Adrenal gland (tissue), 9 donors: ENCODE measurements at regions not wholly inside any gene's neighbourhood (a gene's known extent, or its start where the extent isn't known, plus 50 kb on each side); places are given as distances from the start of the nearest gene placed in this dataset.

Experiments used
- DNase-seq, 7 donors: peaks; one replicate each; pipeline ENCODE4 v3.0.0-alpha.2; 2019 to 2020
- H3K27ac ChIP-seq, 5 donors: fragments of 200-600 bp; sonication (generic) in 4 of 5; 1 replicate in 3 of 5; 2 replicates in 2 of 5; pipeline versions ENCODE4 v1.5.1 to v1.8.0; 2016 to 2020; ENCODE audit warnings: mild to moderate bottlenecking in 1 of 5
- H3K27me3 ChIP-seq: fragments of 200-600 bp; 2 replicates; pipeline ENCODE4 v1.8.0; 2021
- H3K36me3 ChIP-seq, 2 donors: fragments of 200-600 bp; replicated peaks in 1 of 2; 1 replicate in 1 of 2; 2 replicates in 1 of 2; pipeline versions ENCODE4 v1.5.1 to v1.8.0; 2018 to 2022
- H3K4me1 ChIP-seq, 2 donors: fragments of 200-600 bp; replicated peaks in 1 of 2; 1 replicate in 1 of 2; 2 replicates in 1 of 2; pipeline versions ENCODE4 v1.5.1 to v1.8.0; 2018 to 2021
- H3K4me3 ChIP-seq, 4 donors: fragments of 200-600 bp; sonication (generic) in 3 of 4; one replicate each; pipeline ENCODE4 v1.5.1; 2016 to 2018
- H3K9me3 ChIP-seq, 3 donors: fragments of 200-600 bp; sonication (generic) in 1 of 3; replicated peaks in 1 of 3; 1 replicate in 2 of 3; 2 replicates in 1 of 3; pipeline versions ENCODE4 v1.5.1 to v1.8.0; 2016 to 2021
- POLR2A ChIP-seq, 2 donors: fragments of 450-650 bp; IDR thresholded peaks; one replicate each; pipeline ENCODE4 v1.6.1; 2017; ENCODE audit warnings: antibody characterized with exemption in 2 of 2, mild to moderate bottlenecking in 2 of 2, moderate library complexity in 1 of 2
- WGBS, 4 donors: extraction: QIAGEN DNeasy Blood & Tissue Kit in 2 of 4; methylation state at CpG; one replicate each; pipeline versions ENCODE4 v1.1.5 to v1.1.7; 2013 to 2017; 5-methylcytosine and 5-hydroxymethylcytosine counted together
- intact Hi-C, 2 donors: fragments of 100-400 bp; cut with DNase I; formaldehyde crosslinking; loops; one replicate each; pipeline versions ENCODE4 v1.14.1 to v1.15.0; 2022 to 2023
- TF ChIP-seq, protein P1 (sequence below), 6 experiments: fragments of 450-650 bp in 4 of 6; fragments of 200-600 bp in 2 of 6; sonication (generic) in 1 of 6; IDR thresholded peaks; 1 replicate in 5 of 6; 2 replicates in 1 of 6; pipeline versions ENCODE4 v1.5.1 to v1.8.0; 2016 to 2021; ENCODE audit warnings: antibody characterized with exemption in 6 of 6, mild to moderate bottlenecking in 2 of 6, moderate library complexity in 1 of 6
- donor health status: healthy with polysubstance abuse.
- donor health status: Bipolar disorder and iron deficiency.
- donor health status: DM: yes; HTN: yes; CAD: no.
- donor health status: DM: no; HTN: no; CAD: no.
- donor health status: DM: no; HTN: no; CAD: no.

- WGBS, 4 donors = 81 to 90% (median 84%) methylated on average over 5 of the region's 5 CpGs
- no peak overlapping the region for H3K27ac ChIP-seq
- intact Hi-C loops = no loop called here
Measured at GRCh38 chr5:124161266-124161665, 585.2 kb downstream of the ZNF608 start.

DNA sequence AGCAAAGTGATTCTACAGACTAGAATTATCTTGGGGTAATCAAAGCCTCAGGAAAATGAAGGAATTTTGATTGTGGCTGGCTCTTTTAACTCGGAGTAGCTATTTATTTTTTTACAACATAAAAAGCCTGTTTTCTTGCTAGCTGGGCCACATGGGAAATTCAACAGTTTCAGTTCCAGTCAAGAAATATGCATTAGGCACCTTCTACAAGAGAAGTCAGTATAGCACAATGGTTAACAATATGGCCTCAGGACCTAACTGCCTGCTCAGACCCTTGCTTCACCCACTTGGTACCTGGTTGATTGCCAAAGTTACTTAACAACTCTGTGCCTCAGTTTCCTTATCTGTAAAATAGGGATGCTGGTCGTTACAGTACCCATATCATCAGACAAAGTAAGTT, 586.2 kb downstream of the ZNF608 start:
- Histone ChIP-seq H3K9me3 (no peaks in the 10 kb centered on the region), H3K4me3 (no peak overlapping the region), H3K36me3 (no peaks in the 10 kb centered on the region), H3K27ac (no peak overlapping the region), H3K27me3 (no peaks in the 10 kb centered on the region), H3K4me1 (no peaks in the 10 kb centered on the region)
- 69 to 84% (median 72%) methylated on average over 2 of the region's 2 CpGs for WGBS, 4 donors
- no peak for DNase-seq
- intact Hi-C loops = no loop called here
- no peak for TF ChIP-seq POLR2A (IDR thresholded peaks at IDR 0.05)
- TF ChIP-seq, protein P1, sequence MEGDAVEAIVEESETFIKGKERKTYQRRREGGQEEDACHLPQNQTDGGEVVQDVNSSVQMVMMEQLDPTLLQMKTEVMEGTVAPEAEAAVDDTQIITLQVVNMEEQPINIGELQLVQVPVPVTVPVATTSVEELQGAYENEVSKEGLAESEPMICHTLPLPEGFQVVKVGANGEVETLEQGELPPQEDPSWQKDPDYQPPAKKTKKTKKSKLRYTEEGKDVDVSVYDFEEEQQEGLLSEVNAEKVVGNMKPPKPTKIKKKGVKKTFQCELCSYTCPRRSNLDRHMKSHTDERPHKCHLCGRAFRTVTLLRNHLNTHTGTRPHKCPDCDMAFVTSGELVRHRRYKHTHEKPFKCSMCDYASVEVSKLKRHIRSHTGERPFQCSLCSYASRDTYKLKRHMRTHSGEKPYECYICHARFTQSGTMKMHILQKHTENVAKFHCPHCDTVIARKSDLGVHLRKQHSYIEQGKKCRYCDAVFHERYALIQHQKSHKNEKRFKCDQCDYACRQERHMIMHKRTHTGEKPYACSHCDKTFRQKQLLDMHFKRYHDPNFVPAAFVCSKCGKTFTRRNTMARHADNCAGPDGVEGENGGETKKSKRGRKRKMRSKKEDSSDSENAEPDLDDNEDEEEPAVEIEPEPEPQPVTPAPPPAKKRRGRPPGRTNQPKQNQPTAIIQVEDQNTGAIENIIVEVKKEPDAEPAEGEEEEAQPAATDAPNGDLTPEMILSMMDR (IDR thresholded peaks at IDR 0.05) = no peak

More at GRCh38 chr5:124161266-124161665, 585.2 kb downstream of the ZNF608 start:
- Histone ChIP-seq H3K36me3 (no peaks in the 10 kb centered on the region), H3K4me3 (no peak overlapping the region), H3K9me3 (no peaks in the 10 kb centered on the region), H3K4me1 (no peaks in the 10 kb centered on the region), H3K27me3 (no peaks in the 10 kb centered on the region)
- no peak for TF ChIP-seq POLR2A (IDR thresholded peaks at IDR 0.05)
- no peak for DNase-seq

DNA sequence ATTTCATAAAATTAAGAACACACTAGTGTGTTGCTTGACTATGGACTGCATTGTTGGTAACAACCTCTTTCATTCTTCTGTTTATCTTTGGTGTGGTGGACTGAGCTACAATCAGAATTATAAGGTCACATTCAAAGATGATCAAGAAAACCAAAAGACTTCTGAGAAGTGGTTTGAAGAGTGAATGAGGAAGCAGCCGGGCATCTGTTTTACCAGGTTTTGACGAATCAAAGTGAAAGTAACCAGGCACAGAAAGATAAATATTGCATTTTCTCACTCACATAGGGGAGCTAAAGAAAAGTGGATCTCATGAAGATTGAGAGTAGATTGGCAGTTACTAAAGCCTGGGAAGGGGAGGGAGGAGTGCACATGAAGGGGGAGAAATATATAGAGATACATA, 589.1 kb downstream of the ZNF608 start:
- peaks cover 0 to 20% (median 16%) of the 10 kb centered on the region in 3 donors for H3K9me3 ChIP-seq
- no peak overlapping the region for H3K4me3 ChIP-seq
- DNase-seq = no peak
- intact Hi-C loops = no loop called here
- no peaks in the 10 kb centered on the region for H3K27me3 ChIP-seq
- no peaks in the 10 kb centered on the region for H3K36me3 ChIP-seq
- H3K4me1 ChIP-seq = no peaks in the 10 kb centered on the region
- no peak for TF ChIP-seq POLR2A (IDR thresholded peaks at IDR 0.05)
- TF ChIP-seq, protein P1 (IDR thresholded peaks at IDR 0.05) = no peak
- no peak overlapping the region for H3K27ac ChIP-seq
- WGBS, 4 donors = 51 to 63% (median 56%) methylated on average over 2 of the region's 2 CpGs

DNA sequence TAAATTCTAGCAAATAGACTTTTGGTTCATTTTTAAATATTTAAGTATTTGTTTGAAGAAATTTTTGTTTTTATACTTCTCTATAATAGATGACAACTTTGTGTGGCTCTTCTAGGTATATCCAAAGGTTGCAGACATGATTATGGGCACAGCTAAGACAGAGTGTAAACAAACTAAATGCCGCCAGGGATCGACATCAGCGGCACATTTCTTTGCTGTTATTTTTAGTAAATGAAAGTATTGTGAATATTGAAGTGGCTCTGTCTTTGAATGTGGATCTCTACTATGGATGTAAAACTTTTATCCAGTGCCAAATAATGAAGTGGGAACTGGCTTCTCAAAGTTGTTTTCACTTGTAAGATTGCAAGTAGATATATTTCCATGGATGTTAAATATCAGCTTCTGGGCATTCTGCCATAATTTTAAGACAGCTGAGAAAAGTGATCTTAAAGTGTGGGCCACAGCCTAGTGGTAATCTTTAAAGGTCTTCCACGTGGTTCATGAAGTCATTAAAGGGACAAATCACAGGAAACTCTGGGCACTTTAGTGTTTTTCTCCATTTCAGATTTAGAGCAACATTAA, 589.9 kb downstream of the ZNF608 start:
- TF ChIP-seq, protein P1 (IDR thresholded peaks at IDR 0.05) = no peak
- TF ChIP-seq POLR2A (IDR thresholded peaks at IDR 0.05) = no peak
- DNase-seq = no peak
- Histone ChIP-seq H3K9me3 (peaks cover 0 to 20% (median 16%) of the 10 kb centered on the region in 3 donors), H3K27ac (no peak overlapping the region), H3K4me1 (no peaks in the 10 kb centered on the region), H3K36me3 (no peaks in the 10 kb centered on the region), H3K27me3 (no peaks in the 10 kb centered on the region), H3K4me3 (no peak overlapping the region)
- intact Hi-C loops = no loop called here
- WGBS, 4 donors = 44 to 64% (median 52%) methylated on average over 4 of the region's 4 CpGs

DNA sequence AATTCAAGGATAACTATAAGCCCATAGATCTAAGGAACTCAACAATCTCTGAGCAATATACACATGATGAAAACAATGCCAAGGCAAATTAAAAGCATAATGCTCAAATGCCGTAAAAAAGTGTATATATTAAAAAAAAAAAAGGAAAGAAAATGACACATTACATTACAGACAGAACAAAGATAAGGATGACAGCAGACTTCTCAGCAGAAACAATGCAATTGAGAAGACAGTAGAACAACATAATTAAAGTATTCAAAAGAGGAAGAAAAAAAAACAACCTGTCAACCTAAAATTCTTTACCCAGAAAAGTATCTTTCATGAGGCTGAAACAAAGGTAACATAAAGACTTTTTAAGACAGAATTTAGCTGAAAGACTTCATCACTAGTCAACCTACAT, 591.7 kb downstream of the ZNF608 start:
- Histone ChIP-seq H3K4me3 (no peak overlapping the region), H3K4me1 (no peaks in the 10 kb centered on the region), H3K27me3 (no peaks in the 10 kb centered on the region), H3K27ac (no peak overlapping the region), H3K9me3 (peaks cover 0 to 20% (median 16%) of the 10 kb centered on the region in 3 donors), H3K36me3 (no peaks in the 10 kb centered on the region)
- DNase-seq = no peak
- no peak for TF ChIP-seq POLR2A (IDR thresholded peaks at IDR 0.05)
- TF ChIP-seq, protein P1 (IDR thresholded peaks at IDR 0.05) = no peak
- WGBS, 4 donors = 35 to 96% (median 92%) methylated on average over 1 of the region's 1 CpG
- intact Hi-C loops = no loop called here
